Calu3 (cell line): ENCODE measurements at regions not wholly inside any gene's neighbourhood (a gene's known extent, or its start where the extent isn't known, plus 50 kb on each side); places are given as distances from the start of the nearest gene placed in this dataset.
"Not testable (repeated sequence)": the region's sequence is repeated elsewhere in the genome, so short reads cannot be mapped to it uniquely, and the experiment has no call there.

Source experiments
- BruUV-seq: library from RNA; stranded (reverse); fragments of 400-500 nt; replicated peaks from 2 replicates; lab custom pipeline; 2021; lab: Mats Ljungman, UMichigan
- CTCF ChIA-PET: fragments of 300-600 bp; sonication (Branson Sonifier 250); formaldehyde crosslinking; loops from one replicate; lab custom pipeline; 2022; ENCODE audit warnings: antibody characterized with exemption; lab: Charles Lee
- DNase-seq: peaks from one replicate; pipeline ENCODE4 v3.0.0; 2022
- H3K27ac Mint-ChIP-seq: one replicate; pipeline ENCODE4 v1.8.0; 2022; ENCODE audit warnings: mixed read lengths; ENCODE audit not compliant: unreplicated experiment
- H3K27me3 Mint-ChIP-seq: one replicate; pipeline ENCODE4 v1.8.0; 2022; ENCODE audit warnings: mixed read lengths; ENCODE audit not compliant: unreplicated experiment
- H3K36me3 Mint-ChIP-seq: one replicate; pipeline ENCODE4 v1.8.0; 2022; ENCODE audit warnings: mild to moderate bottlenecking, moderate library complexity, mixed read lengths; ENCODE audit not compliant: insufficient read depth, unreplicated experiment
- H3K4me1 Mint-ChIP-seq: one replicate; pipeline ENCODE4 v1.8.0; 2022; ENCODE audit warnings: mild to moderate bottlenecking, low read depth, mixed read lengths; ENCODE audit not compliant: unreplicated experiment
- H3K4me3 Mint-ChIP-seq: one replicate; pipeline ENCODE4 v1.8.0; 2022; ENCODE audit warnings: mild to moderate bottlenecking, low read depth, moderate library complexity, mixed read lengths; ENCODE audit not compliant: unreplicated experiment
- H3K9me3 Mint-ChIP-seq: one replicate; pipeline ENCODE4 v1.8.0; 2022; ENCODE audit warnings: low read depth, mixed read lengths; ENCODE audit not compliant: unreplicated experiment
- CTCF ChIP-seq: fragments of 200-600 bp; IDR thresholded peaks from one replicate; pipeline ENCODE4 v1.8.0; 2022; ENCODE audit warnings: antibody characterized with exemption; ENCODE audit not compliant: unreplicated experiment
- intact Hi-C: fragments of 100-400 bp; cut with micrococcal nuclease; formaldehyde crosslinking; loops from one replicate; pipeline ENCODE4 v1.10.0; 2022; ENCODE audit not compliant: unreplicated experiment

DNA sequence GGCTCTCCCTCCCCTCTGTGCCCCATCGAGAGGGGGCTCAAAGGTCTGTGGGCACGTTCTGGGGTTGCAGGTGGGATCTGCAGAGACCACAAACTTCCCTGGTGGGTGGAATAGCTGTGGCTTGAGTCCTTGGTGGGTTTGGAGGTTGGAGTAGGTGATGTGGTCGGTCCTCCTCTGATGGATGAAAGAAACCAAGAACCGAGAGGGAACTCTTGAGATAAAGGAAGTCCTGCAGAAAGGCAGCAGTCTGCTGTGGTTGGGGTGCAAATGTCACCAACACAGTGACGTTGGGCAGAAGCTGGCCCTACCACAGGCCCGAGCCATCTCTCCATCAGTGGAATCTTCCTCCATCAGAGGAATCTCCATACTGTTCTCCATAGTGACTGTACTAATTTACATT lies 171.8 kb downstream of the FCRL5 start:
- intact Hi-C loops = no loop called here
- peaks cover 9% of the 10 kb centered on the region for H3K4me1 Mint-ChIP-seq
- no peak for TF ChIP-seq CTCF
- no peak overlapping the region for H3K27ac Mint-ChIP-seq
- H3K27me3 Mint-ChIP-seq = peaks cover 99% of the 10 kb centered on the region
- BruUV-seq = no TSS peak
- no peak overlapping the region for H3K4me3 Mint-ChIP-seq
- no peaks in the 10 kb centered on the region for H3K36me3 Mint-ChIP-seq
- no peak for DNase-seq
- no peaks in the 10 kb centered on the region for H3K9me3 Mint-ChIP-seq
- CTCF ChIA-PET = interaction anchor here (0.6 kb wide), 1 partner anchor 9 kb away, joined by 8 read pairs; no protein-coding TSS in a partner anchor

GRCh38 chr1:157377280-157377713 lies 175.0 kb downstream of the FCRL5 start:
- H3K27me3 Mint-ChIP-seq = peaks cover 84% of the 10 kb centered on the region
- peak; percentile 56 for TF ChIP-seq CTCF
- H3K9me3 Mint-ChIP-seq, H3K36me3 Mint-ChIP-seq, H3K4me1 Mint-ChIP-seq, H3K4me3 Mint-ChIP-seq, BruUV-seq, H3K27ac Mint-ChIP-seq: not testable (repeated sequence)
- CTCF ChIA-PET = interaction anchor here (0.8 to 1.2 kb wide), 6 partner anchors 65 to 189 kb away, joined by 3 to 6 read pairs (median 3); no protein-coding TSS in a partner anchor
- DNase-seq = peak; percentile 71
- intact Hi-C loops = loop anchor here (1.0 to 10.0 kb wide), 4 partner anchors 113 to 750 kb away; a partner anchor contains a TSS

DNA sequence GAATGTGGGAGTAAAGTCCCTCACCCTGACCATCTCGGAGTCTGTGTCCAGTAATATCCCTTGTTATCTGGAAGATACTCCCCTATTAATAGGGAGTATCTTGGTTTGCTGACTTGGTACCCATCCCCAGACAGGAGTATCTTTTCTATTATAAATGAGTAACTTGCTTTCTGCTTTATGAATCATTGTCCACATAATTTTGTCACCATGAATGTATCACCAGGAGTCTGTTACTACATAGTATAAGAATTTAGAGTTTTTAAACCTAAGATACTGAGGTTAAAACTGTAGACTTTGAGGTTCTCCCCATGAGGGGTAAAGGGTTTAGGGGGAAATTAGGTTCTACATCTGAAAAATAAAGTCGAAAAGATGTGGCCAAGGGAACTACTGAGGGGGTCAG lies 175.6 kb downstream of the FCRL5 start:
- H3K27ac Mint-ChIP-seq = no peak overlapping the region
- H3K27me3 Mint-ChIP-seq = peaks cover 78% of the 10 kb centered on the region
- TF ChIP-seq CTCF = no peak
- H3K4me3 Mint-ChIP-seq = no peak overlapping the region
- no TSS peak for BruUV-seq
- intact Hi-C loops = loop anchor here (1.0 to 10.0 kb wide), 4 partner anchors 114 to 751 kb away; a partner anchor contains a TSS
- CTCF ChIA-PET = interaction anchor here (0.8 to 1.2 kb wide), 6 partner anchors 66 to 189 kb away, joined by 3 to 6 read pairs (median 3); no protein-coding TSS in a partner anchor
- H3K4me1 Mint-ChIP-seq = peaks cover 9% of the 10 kb centered on the region
- H3K36me3 Mint-ChIP-seq = no peaks in the 10 kb centered on the region
- no peak for DNase-seq
- no peaks in the 10 kb centered on the region for H3K9me3 Mint-ChIP-seq

- H3K9me3 Mint-ChIP-seq, H3K27ac Mint-ChIP-seq, H3K4me3 Mint-ChIP-seq, H3K36me3 Mint-ChIP-seq, DNase-seq, BruUV-seq, H3K4me1 Mint-ChIP-seq, CTCF ChIA-PET: not testable (repeated sequence)
- H3K27me3 Mint-ChIP-seq = peaks cover 34% of the 10 kb centered on the region
- intact Hi-C loops = loop anchor here (10.0 kb wide), 1 partner anchor 502 kb away; no protein-coding TSS in a partner anchor
Measured at GRCh38 chr1:157372311-157372710, 180.0 kb downstream of the FCRL5 start.

GRCh38 chr1:157371826-157372225 lies 180.5 kb downstream of the FCRL5 start:
- no peak for DNase-seq
- Mint-ChIP-seq H3K9me3 (no peaks in the 10 kb centered on the region), H3K4me1 (peaks cover 4% of the 10 kb centered on the region), H3K4me3 (no peak overlapping the region), H3K27ac (no peak overlapping the region), H3K36me3 (no peaks in the 10 kb centered on the region), H3K27me3 (peaks cover 29% of the 10 kb centered on the region)
- no peak for TF ChIP-seq CTCF
- intact Hi-C loops = loop anchor here (2.0 to 10.0 kb wide), 3 partner anchors 175 to 581 kb away; no protein-coding TSS in a partner anchor
- no TSS peak for BruUV-seq
- CTCF ChIA-PET = interaction anchor here (0.7 kb wide), 2 partner anchors 9 to 123 kb away, joined by 4 to 8 read pairs; no protein-coding TSS in a partner anchor
